ENCODE measurements at regions not wholly inside any gene's neighbourhood (a gene's known extent, or its start where the extent isn't known, plus 50 kb on each side); places are given as distances from the start of the nearest gene placed in this dataset.

- H3K4me1 ChIP-seq (replicated peaks in 1 of 4; ENCODE audit: control insufficient read depth in 3 of 4, insufficient read depth in 4 of 4, low read length in 3 of 4), result peaks cover 0 to 8% (median 4%) of the 10 kb centered on the region in 4 experiments; a peak in 2 of 7 replicates
- no peak overlapping the region for H4K5ac ChIP-seq (ENCODE audit: insufficient read length, low read depth, low read length)
- no peak overlapping the region for H2BK5ac ChIP-seq (ENCODE audit: low read depth, low read length)
- no peaks in the 10 kb centered on the region for H3K79me1 ChIP-seq (ENCODE audit: low read depth, low read length)
- CTCF ChIA-PET (ENCODE audit: partially characterized antibody), result interaction anchor here (0.7 to 2.0 kb wide), 5 partner anchors 10 to 135 kb away, joined by 3 to 5 read pairs (median 3); no protein-coding TSS in a partner anchor
- H2BK20ac ChIP-seq (ENCODE audit: low read length), result no peak overlapping the region
- DNase-seq (ENCODE audit: low read depth in 1 of 2, low spot score in 2 of 2) (no peak), FAIRE-seq (no peak)
- H2AK5ac ChIP-seq (ENCODE audit: low read depth, low read length), result no peak overlapping the region
- no peaks in the 10 kb centered on the region for H4K20me1 ChIP-seq (replicated peaks in 1 of 2; ENCODE audit: control insufficient read depth in 1 of 2, insufficient read depth in 2 of 2, low read length in 2 of 2)
- H3K27ac ChIP-seq (ENCODE audit: low read depth, low read length), result no peak overlapping the region
- 96% methylated on average over 4 of the region's 4 CpGs; no CpG with 5 or more reads in 1 of the 2 experiments for WGBS, 2 experiments (ENCODE audit: extremely low coverage in 1 of 2, insufficient coverage in 1 of 2, insufficient read length in 1 of 2, insufficient replicate concordance in 2 of 2, low coverage in 1 of 2, low lambda C conversion rate in 2 of 2, missing lambda C conversion rate in 1 of 2)
- H3K23ac ChIP-seq (ENCODE audit: insufficient read length), result no peak overlapping the region
- no peak overlapping the region for H2BK15ac ChIP-seq (ENCODE audit: low read length)
- H3K9me3 ChIP-seq (ENCODE audit: insufficient read depth in 2 of 2, low read depth in 1 of 2, low read length in 1 of 2), result no peaks in the 10 kb centered on the region
- no peak overlapping the region for H3K4me3 ChIP-seq (ENCODE audit: extremely low read depth in 1 of 4, insufficient read depth in 2 of 4, low read depth in 3 of 4, low read length in 4 of 4)
- POLR2A ChIA-PET (ENCODE audit: partially characterized antibody), result no interaction called here
- H4K91ac ChIP-seq (replicated peaks; ENCODE audit: insufficient read length, low read length), result no peak overlapping the region
- no peak overlapping the region for H3K56ac ChIP-seq (replicated peaks; ENCODE audit: insufficient read length, low read depth, low read length)
- H2AFZ ChIP-seq (ENCODE audit: low read length), result no peak overlapping the region
- no peak overlapping the region for H3K9ac ChIP-seq (replicated peaks in 1 of 4; ENCODE audit: extremely low read depth in 1 of 4, low read depth in 3 of 4, low read length in 3 of 4)
- H4K8ac ChIP-seq (ENCODE audit: extremely low read depth, insufficient read depth, low read length), result no peak overlapping the region
- H3K79me2 ChIP-seq (ENCODE audit: control insufficient read depth in 1 of 2, insufficient read depth in 2 of 2, low read length in 2 of 2), result no peaks in the 10 kb centered on the region
- no peak overlapping the region for H3K4ac ChIP-seq (replicated peaks; ENCODE audit: insufficient read length, low read depth, low read length)
- H3K14ac ChIP-seq (ENCODE audit: insufficient read length), result no peak overlapping the region
- no peak overlapping the region for H3K4me2 ChIP-seq (ENCODE audit: insufficient read depth in 1 of 2, low read depth in 2 of 2, low read length in 2 of 2)
- H3K23me2 ChIP-seq (ENCODE audit: low read depth, low read length), result no peaks in the 10 kb centered on the region
- no peak overlapping the region for H3K18ac ChIP-seq (ENCODE audit: extremely low read depth, low read length)
- H2BK120ac ChIP-seq (replicated peaks; ENCODE audit: low read depth, low read length), result no peak overlapping the region
- H3K27me3 ChIP-seq (replicated peaks in 1 of 4; ENCODE audit: control insufficient read depth in 3 of 4, extremely low read depth in 1 of 4, insufficient read depth in 3 of 4, low read length in 3 of 4), result no peaks in the 10 kb centered on the region
- H3K36me3 ChIP-seq (ENCODE audit: control insufficient read depth in 2 of 4, insufficient read depth in 4 of 4, low read length in 3 of 4), result no peaks in the 10 kb centered on the region
- H2BK12ac ChIP-seq (ENCODE audit: low read depth, low read length), result no peak overlapping the region
- TF ChIP-seq EZH2 (IDR thresholded peaks at IDR 0.05; ENCODE audit: low read depth, low read length, severe bottlenecking) (no peak), SAP30 (IDR thresholded peaks at IDR 0.05; ENCODE audit: insufficient read depth, insufficient replicate concordance, low read length) (no peak), EGR1 (IDR thresholded peaks at IDR 0.05; ENCODE audit: borderline replicate concordance, low read depth, low read length) (no peak), CTBP2 (IDR thresholded peaks at IDR 0.05; ENCODE audit: borderline replicate concordance, insufficient read depth, insufficient read length, low read length) (no peak), RXRA (IDR thresholded peaks at IDR 0.05; ENCODE audit: insufficient read depth, low read depth, low read length) (no peak), JUN (IDR thresholded peaks at IDR 0.05; ENCODE audit: low read depth, low read length) (no peak), FOSL1 (IDR thresholded peaks at IDR 0.05; ENCODE audit: insufficient read depth, low read depth, low read length) (no peak), RFX5 (IDR thresholded peaks at IDR 0.05; ENCODE audit: borderline replicate concordance, low read depth, low read length) (no peak), KDM4A (IDR thresholded peaks at IDR 0.05; ENCODE audit: low read depth, low read length, severe bottlenecking) (no peak), BACH1 (IDR thresholded peaks at IDR 0.05; ENCODE audit: low read length) (no peak), SIX5 (IDR thresholded peaks at IDR 0.05; ENCODE audit: low read depth, low read length) (no peak), POLR2A (IDR thresholded peaks at IDR 0.05; ENCODE audit: control extremely low read depth in 1 of 2, low read depth in 2 of 2, low read length in 2 of 2) (no peak), SP4 (IDR thresholded peaks at IDR 0.05; ENCODE audit: low read length) (no peak), YY1 (IDR thresholded peaks at IDR 0.05; ENCODE audit: low read depth, low read length) (no peak)
Observed at GRCh38 chr9:14526504-14526903, 166.7 kb downstream of the ZDHHC21 start.
